Kidney (tissue), 13 donors: ENCODE measurements at regions not wholly inside any gene's neighbourhood (a gene's known extent, or its start where the extent isn't known, plus 50 kb on each side); places are given as distances from the start of the nearest gene placed in this dataset.
A peak's percentile ranks its signal among the peaks of the same experiment; 100 is the strongest.

Experiments used
- DNase-seq, 5 donors: peaks; one replicate each; pipeline ENCODE4 v3.0.0-alpha.2; 2013 to 2020
- FAIRE-seq: peaks from 2 replicates; lab custom pipeline; 2012; peaks lifted over from hg19 to GRCh38; lab: Jason Lieb, UNC
- H3K27ac ChIP-seq, 2 donors: one replicate each; pipeline ENCODE4 v1.7.0; 2013; ENCODE audit warnings: low read depth in 2 of 2, low read length in 2 of 2, inconsistent platforms in 1 of 2
- H3K27me3 ChIP-seq: one replicate; pipeline ENCODE4 v1.7.1; 2013; ENCODE audit warnings: low read length, inconsistent platforms; ENCODE audit not compliant: control insufficient read depth, insufficient read depth
- H3K36me3 ChIP-seq, 3 donors: one replicate each; pipeline versions ENCODE4 v1.7.0 to v1.7.1; 2013; ENCODE audit warnings: low read length in 3 of 3, control low read depth in 1 of 3, inconsistent platforms in 1 of 3; ENCODE audit not compliant: insufficient read depth in 3 of 3, control insufficient read depth in 2 of 3
- H3K4me1 ChIP-seq, 3 donors: one replicate each; pipeline versions ENCODE4 v1.7.0 to v1.7.1; 2013; ENCODE audit warnings: low read length in 3 of 3, inconsistent platforms in 1 of 3, low read depth in 1 of 3; ENCODE audit not compliant: control insufficient read depth in 2 of 3, insufficient read depth in 2 of 3
- H3K4me3 ChIP-seq, 3 donors: one replicate each; pipeline versions ENCODE4 v1.7.0 to v1.8.1; 2013; ENCODE audit warnings: low read length in 3 of 3, control low read depth in 1 of 3, inconsistent platforms in 1 of 3
- H3K9ac ChIP-seq, 3 donors: one replicate each; pipeline versions ENCODE4 v1.7.0 to v1.7.1; 2013; ENCODE audit warnings: low read length in 3 of 3, control low read depth in 1 of 3, inconsistent platforms in 1 of 3
- H3K9me3 ChIP-seq, 3 donors: one replicate each; pipeline versions ENCODE4 v1.7.0 to v1.7.1; 2013; ENCODE audit warnings: low read length in 3 of 3, control low read depth in 1 of 3, inconsistent platforms in 1 of 3; ENCODE audit not compliant: control insufficient read depth in 2 of 3, insufficient read depth in 1 of 3
- CTCF ChIP-seq: IDR thresholded peaks from 3 replicates; pipeline ENCODE4 v1.5.1; 2012; ENCODE audit warnings: mild to moderate bottlenecking, moderate library complexity, borderline replicate concordance; ENCODE audit not compliant: insufficient read depth; ENCODE audit errors: extremely low read depth
- intact Hi-C: fragments of 100-400 bp; cut with DNase I; formaldehyde crosslinking; loops from one replicate; pipeline ENCODE4 v1.11.1; 2022
- donor health status: control.
- donor health status: control.
- donor health status: control.
- donor health status: control.
- donor health status: control.
- donor health status: DM: yes; HTN: yes; CAD: no.
- donor health status: Normal renal cell carcinoma (clear cell type).

- intact Hi-C loops = no loop called here
- no peak overlapping the region for H3K9ac ChIP-seq
- no peak overlapping the region for H3K4me3 ChIP-seq
- H3K4me1 ChIP-seq = peaks cover 0 to 11% (median 9%) of the 10 kb centered on the region in 3 donors
- peak overlapping the region; percentile 5 to 39 for H3K27ac ChIP-seq
- no peaks in the 10 kb centered on the region for H3K36me3 ChIP-seq
- no peaks in the 10 kb centered on the region for H3K9me3 ChIP-seq
- FAIRE-seq (no peak), DNase-seq (peak in 4 of 5 donors; percentile 47 to 71 (median 54))
- TF ChIP-seq CTCF = no peak
- peaks cover 4% of the 10 kb centered on the region for H3K27me3 ChIP-seq
Observed at GRCh38 chr14:103186909-103187586, 63.8 kb downstream of the TNFAIP2 start.

DNA sequence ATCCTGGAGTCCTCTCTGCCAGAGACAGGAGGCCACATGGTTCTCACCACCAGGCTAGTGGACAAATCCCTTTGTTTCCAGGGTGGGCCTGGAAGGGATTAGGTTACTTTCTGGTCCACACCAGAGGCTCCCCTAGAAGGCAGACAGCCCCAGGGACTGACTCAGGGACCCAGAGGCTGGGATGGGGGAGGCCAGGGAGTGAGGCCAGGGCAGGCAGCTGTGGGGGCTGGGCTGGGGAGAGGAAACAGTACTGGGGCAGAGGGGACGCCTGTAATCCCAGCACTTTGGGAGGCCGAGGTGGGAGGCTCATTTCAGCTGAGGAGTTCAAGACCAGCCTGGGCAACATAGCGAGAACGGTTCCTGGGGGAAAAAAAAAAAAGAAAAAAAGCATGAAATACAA lies 64.7 kb downstream of the TNFAIP2 start:
- FAIRE-seq (no peak), DNase-seq (peak in 1 of 5 donors; percentile 47)
- Histone ChIP-seq H3K27ac (peak overlapping the region in 1 of 2 donors; percentile 39), H3K4me3 (no peak overlapping the region), H3K4me1 (peaks cover 0 to 11% (median 11%) of the 10 kb centered on the region in 3 donors), H3K9ac (no peak overlapping the region), H3K9me3 (no peaks in the 10 kb centered on the region), H3K27me3 (peaks cover 4% of the 10 kb centered on the region), H3K36me3 (no peaks in the 10 kb centered on the region)
- TF ChIP-seq CTCF = no peak
- intact Hi-C loops = no loop called here

GRCh38 chr14:103188810-103189480 lies 65.7 kb downstream of the TNFAIP2 start:
- H3K27ac ChIP-seq = no peak overlapping the region
- FAIRE-seq = no peak
- intact Hi-C loops = no loop called here
- peaks cover 0 to 13% (median 11%) of the 10 kb centered on the region in 3 donors for H3K4me1 ChIP-seq
- peak; percentile 32 for TF ChIP-seq CTCF
- peaks cover 4% of the 10 kb centered on the region for H3K27me3 ChIP-seq
- H3K9ac ChIP-seq = peak overlapping the region in 1 of 3 donors; percentile 34
- DNase-seq = peak; percentile 41 to 80 (median 59)
- no peaks in the 10 kb centered on the region for H3K36me3 ChIP-seq
- H3K9me3 ChIP-seq = no peaks in the 10 kb centered on the region
- H3K4me3 ChIP-seq = no peak overlapping the region
